HEK293T (cell line): ENCODE measurements at regions not wholly inside any gene's neighbourhood (a gene's known extent, or its start where the extent isn't known, plus 50 kb on each side); places are given as distances from the start of the nearest gene placed in this dataset.

Experiments used
- ARNT ChIP-seq: fragments of 450-650 bp; IDR thresholded peaks from 2 replicates; pipeline ENCODE4 v1.6.1; 2017; ENCODE audit warnings: mild to moderate bottlenecking
- BHLHE40 ChIP-seq: fragments of 450-650 bp; IDR thresholded peaks from 2 replicates; pipeline ENCODE4 v1.6.1; 2016; ENCODE audit warnings: mild to moderate bottlenecking, moderate library complexity, borderline replicate concordance
- ELF4 ChIP-seq: fragments of 450-650 bp; IDR thresholded peaks from 2 replicates; pipeline ENCODE4 v1.6.1; 2017; ENCODE audit warnings: antibody characterized with exemption
- FOXA1 ChIP-seq: fragments of 450-650 bp; IDR thresholded peaks from 2 replicates; pipeline ENCODE4 v1.6.1; 2016; ENCODE audit warnings: mild to moderate bottlenecking
- FOXK2 ChIP-seq: fragments of 450-650 bp; IDR thresholded peaks from 2 replicates; pipeline ENCODE4 v1.6.1; 2016; ENCODE audit warnings: mild to moderate bottlenecking
- FOXM1 ChIP-seq: fragments of 450-650 bp; IDR thresholded peaks from 2 replicates; pipeline ENCODE4 v1.6.1; 2017; ENCODE audit warnings: mild to moderate bottlenecking, borderline replicate concordance
- HDGF ChIP-seq: fragments of 450-650 bp; IDR thresholded peaks from 2 replicates; pipeline ENCODE4 v1.6.1; 2017; ENCODE audit warnings: antibody characterized with exemption, borderline replicate concordance
- L3MBTL2 ChIP-seq: fragments of 450-650 bp; conservative IDR thresholded peaks from 2 replicates; pipeline ENCODE4 v1.6.1; 2016; ENCODE audit warnings: mild to moderate bottlenecking
- LEF1 ChIP-seq: fragments of 450-650 bp; IDR thresholded peaks from 2 replicates; pipeline ENCODE4 v1.6.1; 2017; ENCODE audit warnings: mild to moderate bottlenecking, borderline replicate concordance
- NFRKB ChIP-seq: fragments of 450-650 bp; IDR thresholded peaks from 2 replicates; pipeline ENCODE4 v1.6.1; 2016; ENCODE audit warnings: mild to moderate bottlenecking, moderate library complexity
- SP1 ChIP-seq: fragments of 450-650 bp; IDR thresholded peaks from 2 replicates; pipeline ENCODE4 v1.6.1; 2017
- SUZ12 ChIP-seq: fragments of 450-650 bp; IDR thresholded peaks from 2 replicates; pipeline ENCODE4 v1.6.1; 2016; ENCODE audit warnings: mild to moderate bottlenecking
- TARDBP ChIP-seq: fragments of 450-650 bp; IDR thresholded peaks from 2 replicates; pipeline ENCODE4 v1.6.1; 2016
- ZNF384 ChIP-seq: fragments of 450-650 bp; IDR thresholded peaks from 2 replicates; pipeline ENCODE4 v1.6.1; 2016

DNA sequence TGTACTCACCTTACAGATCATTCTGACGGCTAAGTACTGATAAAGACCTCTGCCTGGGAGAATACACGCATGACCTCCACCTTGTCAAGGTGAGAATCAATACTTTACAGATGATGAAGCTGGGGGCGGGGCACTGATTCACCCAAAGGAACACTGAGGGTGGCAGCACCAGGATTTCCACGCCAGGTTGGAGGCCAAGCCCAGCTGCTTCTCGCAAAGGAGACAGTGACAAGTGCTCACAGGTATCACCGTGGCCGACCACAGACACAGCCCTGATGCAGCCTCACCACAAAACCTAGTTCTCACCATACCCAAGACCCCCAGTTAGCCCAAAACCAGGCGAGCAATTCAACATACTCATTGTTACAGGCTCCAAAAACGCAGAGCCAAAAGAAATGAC, 434.2 kb downstream of the SOX9 start:
- TF ChIP-seq NFRKB (no peak), SP1 (no peak), FOXA1 (no peak), SUZ12 (no peak), BHLHE40 (no peak), ARNT (no peak), LEF1 (no peak), ELF4 (no peak), HDGF (no peak), TARDBP (no peak), L3MBTL2 (no peak), FOXK2 (no peak), FOXM1 (no peak), ZNF384 (no peak)
